Trophoblast cell (in vitro differentiated cells and primary cell): ENCODE measurements at regions not wholly inside any gene's neighbourhood (a gene's known extent, or its start where the extent isn't known, plus 50 kb on each side); places are given as distances from the start of the nearest gene placed in this dataset.

ENCODE experiments used
- DNase-seq, 2 donors: peaks; one replicate each; pipeline ENCODE4 v3.0.0-alpha.2; 2016
- H2AFZ ChIP-seq: 2 replicates; pipeline ENCODE4 v1.6.1; 2013; ENCODE audit warnings: low read length, moderate library complexity, mild to moderate bottlenecking; ENCODE audit not compliant: insufficient read depth, poor library complexity
- H2AK5ac ChIP-seq: 2 replicates; pipeline ENCODE4 v1.6.1; 2013; ENCODE audit warnings: mild to moderate bottlenecking, low read length
- H2BK120ac ChIP-seq: 2 replicates; pipeline ENCODE4 v1.6.1; 2013; ENCODE audit warnings: low read length, mild to moderate bottlenecking, moderate library complexity; ENCODE audit not compliant: insufficient read depth, poor library complexity
- H2BK12ac ChIP-seq: 2 replicates; pipeline ENCODE4 v1.6.1; 2013; ENCODE audit warnings: mild to moderate bottlenecking, low read length, moderate library complexity
- H2BK5ac ChIP-seq: 2 replicates; pipeline ENCODE4 v1.6.1; 2013; ENCODE audit warnings: low read length, low read depth, moderate library complexity, mild to moderate bottlenecking; ENCODE audit not compliant: poor library complexity
- H3K14ac ChIP-seq: 2 replicates; pipeline ENCODE4 v1.6.1; 2013; ENCODE audit warnings: mild to moderate bottlenecking, low read length
- H3K18ac ChIP-seq: 2 replicates; pipeline ENCODE4 v1.6.1; 2013; ENCODE audit warnings: mild to moderate bottlenecking, low read length
- H3K23ac ChIP-seq: 2 replicates; pipeline ENCODE4 v1.6.1; 2013; ENCODE audit warnings: low read length
- H3K27ac ChIP-seq: 2 replicates; pipeline ENCODE4 v1.5.1; 2013; ENCODE audit warnings: low read depth, mild to moderate bottlenecking, inconsistent platforms, low read length, moderate library complexity
- H3K27me3 ChIP-seq: 2 replicates; pipeline ENCODE4 v1.6.1; 2013; ENCODE audit warnings: inconsistent platforms, mild to moderate bottlenecking, low read length, moderate library complexity; ENCODE audit not compliant: insufficient read depth
- H3K36me3 ChIP-seq, 2 experiments: 1 replicate in 1 of 2; 2 replicates in 1 of 2; pipeline ENCODE4 v1.6.1; 2013; ENCODE audit warnings: low read length in 2 of 2, mild to moderate bottlenecking in 2 of 2, moderate library complexity in 1 of 2; ENCODE audit not compliant: insufficient read depth in 2 of 2, control insufficient read depth in 1 of 2
- H3K4ac ChIP-seq: 2 replicates; pipeline ENCODE4 v1.6.1; 2013; ENCODE audit warnings: low read depth, mild to moderate bottlenecking, low read length, moderate library complexity
- H3K4me1 ChIP-seq, 2 experiments: 1 replicate in 1 of 2; 2 replicates in 1 of 2; pipeline ENCODE4 v1.6.1; 2013; ENCODE audit warnings: low read length in 2 of 2, mild to moderate bottlenecking in 2 of 2, moderate library complexity in 1 of 2; ENCODE audit not compliant: insufficient read depth in 2 of 2, control insufficient read depth in 1 of 2
- H3K4me2 ChIP-seq: 2 replicates; pipeline ENCODE4 v1.6.1; 2013; ENCODE audit warnings: inconsistent platforms, mild to moderate bottlenecking, low read length, moderate library complexity
- H3K4me3 ChIP-seq: 2 replicates; pipeline ENCODE4 v1.5.1; 2013; ENCODE audit warnings: mild to moderate bottlenecking, low read depth, low read length, inconsistent platforms
- H3K79me1 ChIP-seq: one replicate; pipeline ENCODE4 v1.6.1; 2013; ENCODE audit warnings: low read length
- H3K79me2 ChIP-seq: 2 replicates; pipeline ENCODE4 v1.6.1; 2013; ENCODE audit warnings: low read length, mild to moderate bottlenecking; ENCODE audit not compliant: control insufficient read depth, insufficient read depth, poor library complexity
- H3K9ac ChIP-seq: 2 replicates; pipeline ENCODE4 v1.6.1; 2013; ENCODE audit warnings: mild to moderate bottlenecking, low read length
- H3K9me3 ChIP-seq: 2 replicates; pipeline ENCODE4 v1.6.1; 2013; ENCODE audit warnings: low read depth, mild to moderate bottlenecking, control low read depth, inconsistent platforms, low read length; ENCODE audit not compliant: insufficient read depth
- H4K12ac ChIP-seq: 2 replicates; pipeline ENCODE4 v1.6.1; 2013; ENCODE audit warnings: low read depth, mild to moderate bottlenecking, low read length, moderate library complexity
- H4K8ac ChIP-seq: 2 replicates; pipeline ENCODE4 v1.6.1; 2013; ENCODE audit warnings: low read depth, mild to moderate bottlenecking, low read length, moderate library complexity
- H4K91ac ChIP-seq: one replicate; pipeline ENCODE4 v1.6.1; 2013; ENCODE audit warnings: low read depth, mild to moderate bottlenecking, low read length, moderate library complexity
- WGBS: extraction: QIAGEN DNeasy Blood & Tissue Kit; methylation state at CpG from one replicate; pipeline ENCODE4 v1.1.7; 2013; ENCODE audit warnings: missing lambda C conversion rate; ENCODE audit not compliant: insufficient read length, insufficient coverage; ENCODE audit errors: extremely low coverage; 5-methylcytosine and 5-hydroxymethylcytosine counted together

DNA sequence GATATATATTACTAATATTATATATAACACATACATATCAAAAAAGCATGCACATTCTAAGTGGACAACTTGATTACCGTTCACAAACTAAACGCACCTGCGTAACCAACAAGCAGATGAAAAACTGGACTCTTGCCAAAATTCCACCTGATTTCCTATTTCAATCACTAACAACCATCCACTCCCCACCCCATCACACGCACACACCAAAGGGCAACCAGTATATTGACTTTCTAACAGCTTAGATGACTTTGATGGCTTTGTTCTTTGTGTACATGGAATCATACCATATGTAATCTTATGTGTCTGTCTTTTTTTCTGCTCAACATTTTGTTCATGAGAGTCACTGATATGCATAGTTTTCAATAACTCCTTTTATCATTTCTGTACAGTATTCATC is 496.8 kb upstream of the ARRDC4 start:
- H2AFZ ChIP-seq = no peak overlapping the region

DNA sequence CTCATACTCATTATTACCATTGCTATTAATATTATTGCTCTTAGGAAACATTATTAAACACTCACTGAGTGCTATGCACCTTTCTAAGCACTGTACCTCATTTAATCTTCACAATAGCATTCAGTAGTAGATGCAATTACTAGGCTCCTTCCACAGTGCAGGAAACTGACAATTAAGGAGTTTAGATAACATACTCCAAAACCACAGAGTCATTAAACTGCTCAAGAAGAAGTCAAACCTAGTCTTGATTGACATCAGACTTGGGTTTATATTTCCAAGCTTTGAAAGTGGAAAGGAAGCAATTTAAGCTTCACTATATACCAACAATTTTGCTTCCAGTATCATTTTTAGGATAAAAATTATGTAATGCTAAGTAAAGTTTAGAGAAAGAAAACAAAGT is 490.1 kb upstream of the ARRDC4 start:
- no peak overlapping the region for H3K9ac ChIP-seq
- no peaks in the 10 kb centered on the region for H3K79me2 ChIP-seq

More for the DNA sequence above, 496.8 kb upstream of the ARRDC4 start:
- H3K36me3 ChIP-seq = no peaks in the 10 kb centered on the region
- no peak overlapping the region for H3K9ac ChIP-seq
- no peak overlapping the region for H3K14ac ChIP-seq
- H3K4me2 ChIP-seq = no peak overlapping the region
- no peak overlapping the region for H2BK120ac ChIP-seq
- H3K27me3 ChIP-seq = no peaks in the 10 kb centered on the region
- no peaks in the 10 kb centered on the region for H3K4me1 ChIP-seq
- no peak overlapping the region for H4K12ac ChIP-seq
- no peak for DNase-seq
- no peak overlapping the region for H4K8ac ChIP-seq
- no peaks in the 10 kb centered on the region for H3K79me1 ChIP-seq
- no peak overlapping the region for H3K4me3 ChIP-seq
- no peak overlapping the region for H4K91ac ChIP-seq
- no peak overlapping the region for H3K4ac ChIP-seq
- no peak overlapping the region for H2AK5ac ChIP-seq
- no peak overlapping the region for H3K18ac ChIP-seq
- no peak overlapping the region for H2BK5ac ChIP-seq
- 100% methylated on average over 1 of the region's 4 CpGs for WGBS
- no peak overlapping the region for H3K23ac ChIP-seq
- no peaks in the 10 kb centered on the region for H3K79me2 ChIP-seq
- H3K9me3 ChIP-seq = no peaks in the 10 kb centered on the region
- no peak overlapping the region for H2BK12ac ChIP-seq
- no peak overlapping the region for H3K27ac ChIP-seq

DNA sequence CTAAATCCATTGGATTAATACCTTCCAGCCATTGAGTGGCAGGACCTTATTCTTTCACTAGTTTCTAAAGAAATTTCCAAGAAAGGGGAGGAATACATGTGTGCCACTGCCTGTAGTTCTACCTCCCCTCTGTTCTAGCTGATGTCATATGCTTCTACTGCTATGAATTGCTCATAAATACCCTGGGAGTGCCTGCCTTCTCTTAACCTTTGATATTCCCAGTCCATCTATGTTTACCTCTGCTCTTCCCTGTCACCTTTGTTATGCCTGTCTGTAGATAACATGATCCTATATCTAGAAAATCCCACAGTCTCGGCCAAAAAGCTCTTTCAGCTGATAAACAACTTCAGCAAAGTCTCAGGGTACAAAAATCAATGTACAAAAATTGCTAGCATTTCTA is 486.9 kb upstream of the ARRDC4 start:
- H3K4ac ChIP-seq = no peak overlapping the region
- H3K23ac ChIP-seq = no peak overlapping the region
- no peak overlapping the region for H3K4me2 ChIP-seq
- H3K4me3 ChIP-seq = no peak overlapping the region
- no peak overlapping the region for H2BK120ac ChIP-seq
- no peak overlapping the region for H2AFZ ChIP-seq
- DNase-seq = no peak
- H3K4me1 ChIP-seq = no peaks in the 10 kb centered on the region
- no peak overlapping the region for H4K12ac ChIP-seq
- no peak overlapping the region for H3K9ac ChIP-seq
- H3K27me3 ChIP-seq = no peaks in the 10 kb centered on the region
- H3K14ac ChIP-seq = no peak overlapping the region
- no peak overlapping the region for H4K91ac ChIP-seq
- no peak overlapping the region for H2BK12ac ChIP-seq
- H4K8ac ChIP-seq = no peak overlapping the region
- H3K27ac ChIP-seq = no peak overlapping the region
- no peaks in the 10 kb centered on the region for H3K79me1 ChIP-seq
- no CpG with 5 or more reads among the region's 1 CpG for WGBS
- H2BK5ac ChIP-seq = no peak overlapping the region
- no peak overlapping the region for H2AK5ac ChIP-seq
- no peaks in the 10 kb centered on the region for H3K79me2 ChIP-seq
- H3K36me3 ChIP-seq = no peaks in the 10 kb centered on the region
- H3K9me3 ChIP-seq = no peaks in the 10 kb centered on the region
- no peak overlapping the region for H3K18ac ChIP-seq

More for the DNA sequence above, 490.1 kb upstream of the ARRDC4 start:
- Histone ChIP-seq H4K8ac (no peak overlapping the region), H2BK12ac (no peak overlapping the region), H3K79me1 (no peaks in the 10 kb centered on the region), H2BK5ac (no peak overlapping the region), H3K23ac (no peak overlapping the region), H3K4me2 (no peak overlapping the region), H3K4me3 (no peak overlapping the region), H2BK120ac (no peak overlapping the region), H3K4me1 (no peaks in the 10 kb centered on the region), H3K18ac (no peak overlapping the region), H2AFZ (no peak overlapping the region), H3K27me3 (no peaks in the 10 kb centered on the region), H3K9me3 (no peaks in the 10 kb centered on the region), H4K12ac (no peak overlapping the region), H2AK5ac (no peak overlapping the region), H3K4ac (no peak overlapping the region), H4K91ac (no peak overlapping the region), H3K14ac (no peak overlapping the region), H3K27ac (no peak overlapping the region), H3K36me3 (no peaks in the 10 kb centered on the region)
- DNase-seq = no peak

DNA sequence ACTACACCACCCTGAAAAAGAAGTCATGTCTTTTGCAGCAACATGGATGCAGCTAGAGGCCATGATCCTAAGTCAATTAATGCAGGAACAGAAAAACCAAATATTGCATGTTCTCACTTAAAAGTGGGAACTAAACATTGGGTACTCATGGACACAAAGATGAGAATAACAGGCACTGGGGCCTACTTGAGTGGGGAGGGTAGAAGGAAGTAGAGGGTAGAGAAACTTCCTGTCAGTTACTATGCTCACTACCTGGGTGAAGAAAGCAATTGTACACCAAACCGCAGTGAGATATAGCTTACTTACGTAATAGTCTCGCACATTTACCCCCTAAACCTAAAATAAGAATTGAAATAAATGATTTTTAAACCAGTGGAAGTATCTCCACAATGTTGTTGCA is 480.5 kb upstream of the ARRDC4 start:
- H3K79me2 ChIP-seq = no peaks in the 10 kb centered on the region
- H2AFZ ChIP-seq = no peak overlapping the region
- H3K27me3 ChIP-seq = no peaks in the 10 kb centered on the region
- H3K36me3 ChIP-seq = no peaks in the 10 kb centered on the region
- H3K18ac ChIP-seq = no peak overlapping the region
- no peak overlapping the region for H4K91ac ChIP-seq
- H3K27ac ChIP-seq = no peak overlapping the region
- H2BK5ac ChIP-seq = no peak overlapping the region
- H3K14ac ChIP-seq = no peak overlapping the region
- H3K4me2 ChIP-seq = no peak overlapping the region
- H3K4me3 ChIP-seq = no peak overlapping the region
- no peak overlapping the region for H3K4ac ChIP-seq
- H4K12ac ChIP-seq = no peak overlapping the region
- no peak overlapping the region for H2AK5ac ChIP-seq
- no peaks in the 10 kb centered on the region for H3K9me3 ChIP-seq
- no peaks in the 10 kb centered on the region for H3K79me1 ChIP-seq
- H4K8ac ChIP-seq = no peak overlapping the region
- no peaks in the 10 kb centered on the region for H3K4me1 ChIP-seq
- H3K23ac ChIP-seq = no peak overlapping the region
- no peak overlapping the region for H2BK120ac ChIP-seq
- no peak for DNase-seq
- whole genome bisulfite sequencing = no CpG with 5 or more reads among the region's 3 CpGs
- H3K9ac ChIP-seq = no peak overlapping the region
- H2BK12ac ChIP-seq = no peak overlapping the region
